Ovary (tissue), 7 donors: ENCODE measurements at regions not wholly inside any gene's neighbourhood (a gene's known extent, or its start where the extent isn't known, plus 50 kb on each side); places are given as distances from the start of the nearest gene placed in this dataset.

Source experiments
- DNase-seq, 5 donors: peaks; one replicate each; pipeline ENCODE4 v3.0.0-alpha.2; 2019 to 2020
- H3K27ac ChIP-seq, 2 donors: fragments of 200-600 bp; one replicate each; pipeline versions ENCODE4 v1.5.1 to v1.8.0; 2019 to 2022
- H3K27me3 ChIP-seq: fragments of 200-600 bp; one replicate; pipeline ENCODE4 v1.8.0; 2022
- H3K36me3 ChIP-seq: fragments of 200-600 bp; sonication (generic); one replicate; pipeline ENCODE4 v1.5.1; 2019
- H3K4me1 ChIP-seq: one replicate; pipeline ENCODE4 v1.8.1; 2013; ENCODE audit warnings: mild to moderate bottlenecking, moderate library complexity; ENCODE audit not compliant: insufficient read depth
- H3K4me3 ChIP-seq: fragments of 200-600 bp; sonication (generic); one replicate; pipeline ENCODE4 v1.5.1; 2017
- H3K9me3 ChIP-seq, 2 donors: fragments of 200-600 bp in 1 of 2; sonication (generic) in 1 of 2; one replicate each; pipeline versions ENCODE4 v1.5.1 to v1.8.1; 2013 to 2019; ENCODE audit warnings: mild to moderate bottlenecking in 1 of 2, moderate library complexity in 1 of 2
- EP300 ChIP-seq: sonication (generic); formaldehyde crosslinking; IDR thresholded peaks from one replicate; pipeline ENCODE4 v1.6.1; 2017; ENCODE audit warnings: antibody characterized with exemption
- POLR2A ChIP-seq: fragments of 450-650 bp; IDR thresholded peaks from one replicate; pipeline ENCODE4 v1.6.1; 2017; ENCODE audit warnings: antibody characterized with exemption, mild to moderate bottlenecking, moderate library complexity
- WGBS, 3 donors: extraction: QIAGEN DNeasy Blood & Tissue Kit in 1 of 3; methylation state at CpG; one replicate each; pipeline versions ENCODE4 v1.1.5 to v1.1.7; 2013 to 2017; 5-methylcytosine and 5-hydroxymethylcytosine counted together
- intact Hi-C, 4 donors: fragments of 100-400 bp; cut with DNase I; formaldehyde crosslinking; loops; one replicate each; pipeline versions ENCODE4 v1.11.0 to v1.15.1; 2022 to 2023
- TF ChIP-seq, protein P1 (sequence below), 3 donors: fragments of 450-650 bp in 2 of 3; fragments of 200-600 bp in 1 of 3; IDR thresholded peaks; one replicate each; pipeline versions ENCODE4 v1.5.1 to v1.8.0; 2016 to 2022; ENCODE audit warnings: antibody characterized with exemption in 3 of 3, mild to moderate bottlenecking in 1 of 3
- donor health status: DM: no; HTN: no; CAD: no; lungs with moderate emphysema.
- donor health status: DM: no; HTN: no; CAD: no.
- donor health status: Bipolar disorder and iron deficiency.
- donor health status: DM: no; HTN: no; CAD: no.
- donor health status: DM: yes; HTN: yes; CAD: no.

DNA sequence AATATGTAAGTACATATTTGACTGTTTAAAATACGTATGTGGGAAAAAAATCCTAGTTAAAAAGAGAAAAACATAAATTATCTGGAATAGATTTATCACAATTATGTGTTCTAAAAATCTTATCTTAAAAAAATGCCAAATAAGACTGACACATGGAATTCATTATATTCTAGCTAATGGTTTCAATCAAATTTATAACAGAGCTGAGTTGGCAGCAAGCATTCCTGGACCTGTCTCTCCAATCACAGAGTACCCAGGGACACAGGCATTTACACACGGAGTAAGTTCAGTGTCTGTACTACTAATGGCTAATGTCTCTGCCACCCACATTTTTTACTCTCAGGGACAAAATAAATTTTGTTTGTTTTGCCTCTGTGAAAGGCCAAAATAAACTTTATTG is 122.3 kb downstream of the RPS12 start:
- 66 to 73% (median 70%) methylated on average over 2 of the region's 2 CpGs for WGBS, 3 donors
- Histone ChIP-seq H3K9me3 (peaks cover 0 to 3% of the 10 kb centered on the region in 2 donors), H3K36me3 (no peaks in the 10 kb centered on the region), H3K27me3 (no peaks in the 10 kb centered on the region), H3K4me1 (no peaks in the 10 kb centered on the region), H3K27ac (no peak overlapping the region), H3K4me3 (no peak overlapping the region)
- intact Hi-C loops: no loop called here
- TF ChIP-seq EP300: no peak
- no peak for TF ChIP-seq POLR2A
- TF ChIP-seq, protein P1, sequence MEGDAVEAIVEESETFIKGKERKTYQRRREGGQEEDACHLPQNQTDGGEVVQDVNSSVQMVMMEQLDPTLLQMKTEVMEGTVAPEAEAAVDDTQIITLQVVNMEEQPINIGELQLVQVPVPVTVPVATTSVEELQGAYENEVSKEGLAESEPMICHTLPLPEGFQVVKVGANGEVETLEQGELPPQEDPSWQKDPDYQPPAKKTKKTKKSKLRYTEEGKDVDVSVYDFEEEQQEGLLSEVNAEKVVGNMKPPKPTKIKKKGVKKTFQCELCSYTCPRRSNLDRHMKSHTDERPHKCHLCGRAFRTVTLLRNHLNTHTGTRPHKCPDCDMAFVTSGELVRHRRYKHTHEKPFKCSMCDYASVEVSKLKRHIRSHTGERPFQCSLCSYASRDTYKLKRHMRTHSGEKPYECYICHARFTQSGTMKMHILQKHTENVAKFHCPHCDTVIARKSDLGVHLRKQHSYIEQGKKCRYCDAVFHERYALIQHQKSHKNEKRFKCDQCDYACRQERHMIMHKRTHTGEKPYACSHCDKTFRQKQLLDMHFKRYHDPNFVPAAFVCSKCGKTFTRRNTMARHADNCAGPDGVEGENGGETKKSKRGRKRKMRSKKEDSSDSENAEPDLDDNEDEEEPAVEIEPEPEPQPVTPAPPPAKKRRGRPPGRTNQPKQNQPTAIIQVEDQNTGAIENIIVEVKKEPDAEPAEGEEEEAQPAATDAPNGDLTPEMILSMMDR (IDR thresholded peaks at IDR 0.05): no peak
- no peak for DNase-seq

DNA sequence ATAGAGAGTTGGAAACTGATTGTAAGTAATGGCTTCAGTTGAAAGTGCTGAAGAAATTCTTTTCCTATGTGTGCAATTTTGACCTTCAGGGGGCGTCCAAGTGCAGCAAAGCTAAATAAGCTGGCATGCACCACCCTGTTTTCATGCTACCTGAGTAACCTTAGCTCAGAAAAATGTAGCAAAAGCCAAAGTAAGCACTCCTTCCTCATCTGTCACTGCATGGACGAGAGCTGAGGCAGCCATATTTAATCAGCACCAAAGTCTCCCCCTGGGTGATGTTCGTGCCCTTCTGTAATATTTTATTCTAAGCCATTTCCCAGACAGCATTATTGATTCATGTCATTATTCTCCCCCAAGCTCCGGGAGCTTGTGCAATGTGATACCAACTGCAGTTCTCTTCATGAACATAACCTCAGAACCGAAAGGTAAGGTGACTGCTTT is 123.1 kb downstream of the RPS12 start:
- H3K4me3 ChIP-seq: no peak overlapping the region
- H3K9me3 ChIP-seq: peaks cover 0 to 3% of the 10 kb centered on the region in 2 donors
- WGBS, 3 donors: 21 to 27% (median 21%) methylated on average over 5 of the region's 5 CpGs
- intact Hi-C loops: no loop called here
- H3K36me3 ChIP-seq: no peaks in the 10 kb centered on the region
- TF ChIP-seq, protein P1 (IDR thresholded peaks at IDR 0.05): no peak
- no peak for TF ChIP-seq EP300
- TF ChIP-seq POLR2A: no peak
- no peak overlapping the region for H3K27ac ChIP-seq
- peak in 2 of 5 donors; percentile 19 to 22 for DNase-seq
- H3K4me1 ChIP-seq: no peaks in the 10 kb centered on the region
- H3K27me3 ChIP-seq: no peaks in the 10 kb centered on the region

DNA sequence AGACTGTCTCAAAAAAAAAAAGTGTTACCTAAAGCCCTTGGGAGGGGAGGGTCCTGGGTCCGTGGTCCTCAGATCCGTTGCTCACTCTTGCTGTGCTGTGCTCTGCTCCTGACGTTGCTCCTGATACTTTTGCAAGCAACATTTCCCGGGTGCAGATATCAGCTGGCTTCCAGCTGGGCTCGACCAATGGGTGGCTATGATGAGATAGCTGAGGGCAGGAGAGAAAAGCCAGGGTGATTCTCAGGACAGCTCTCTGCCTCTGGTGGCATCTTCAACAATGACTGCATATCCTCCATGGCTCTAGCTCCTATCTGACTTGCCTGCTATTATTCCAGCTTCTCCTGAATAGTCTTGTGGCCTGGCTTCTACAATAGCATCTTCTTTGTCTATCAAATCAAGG is 134.5 kb downstream of the RPS12 start:
- no peaks in the 10 kb centered on the region for H3K36me3 ChIP-seq
- H3K9me3 ChIP-seq: no peaks in the 10 kb centered on the region
- intact Hi-C loops: no loop called here
- no peak for DNase-seq
- no peaks in the 10 kb centered on the region for H3K4me1 ChIP-seq
- 76 to 80% (median 79%) methylated on average over 5 of the region's 5 CpGs for WGBS, 3 donors
- no peak overlapping the region for H3K4me3 ChIP-seq
- no peaks in the 10 kb centered on the region for H3K27me3 ChIP-seq
- TF ChIP-seq POLR2A: no peak
- TF ChIP-seq EP300: no peak
- TF ChIP-seq, protein P1 (IDR thresholded peaks at IDR 0.05): no peak
- H3K27ac ChIP-seq: no peak overlapping the region

DNA sequence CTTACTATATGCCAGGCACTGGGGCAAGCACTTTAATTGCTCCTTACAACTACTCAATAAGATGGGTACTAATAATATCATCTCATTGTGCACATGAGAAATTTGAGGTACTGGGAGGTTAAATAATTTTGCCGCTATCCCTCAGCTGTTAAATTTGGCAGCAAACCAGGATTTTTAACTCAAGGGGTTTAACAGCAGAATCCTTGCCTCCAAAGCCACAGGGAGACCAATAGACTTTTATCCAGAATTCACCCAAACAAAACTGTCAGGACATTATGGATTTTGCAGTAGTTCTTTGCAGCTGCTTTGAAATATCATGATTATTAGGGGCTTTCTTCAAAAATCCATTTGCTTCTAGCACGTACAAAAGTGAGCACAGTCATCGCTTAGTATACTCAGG is 136.2 kb downstream of the RPS12 start:
- H3K4me3 ChIP-seq: no peak overlapping the region
- no peaks in the 10 kb centered on the region for H3K27me3 ChIP-seq
- TF ChIP-seq, protein P1 (IDR thresholded peaks at IDR 0.05): no peak
- TF ChIP-seq EP300 (no peak), POLR2A (no peak)
- intact Hi-C loops: no loop called here
- no peaks in the 10 kb centered on the region for H3K36me3 ChIP-seq
- H3K27ac ChIP-seq: no peak overlapping the region
- H3K4me1 ChIP-seq: no peaks in the 10 kb centered on the region
- no peaks in the 10 kb centered on the region for H3K9me3 ChIP-seq
- DNase-seq: no peak
- 63 to 70% (median 67%) methylated on average over 3 of the region's 3 CpGs for WGBS, 3 donors
